HEK293T (cell line): ENCODE measurements at regions not wholly inside any gene's neighbourhood (a gene's known extent, or its start where the extent isn't known, plus 50 kb on each side); places are given as distances from the start of the nearest gene placed in this dataset.
"Not testable (repeated sequence)": the region's sequence is repeated elsewhere in the genome, so short reads cannot be mapped to it uniquely, and the experiment has no call there.

Experiments
- CTCF ChIA-PET: fragments of 350-600 bp; formaldehyde crosslinking; extraction: SDS; loops from one replicate; lab custom pipeline; 2021; ENCODE audit warnings: antibody characterized with exemption, inconsistent platforms; lab: Yijun Ruan, JAX
- POLR2A ChIA-PET: fragments of 350-600 bp; formaldehyde crosslinking; extraction: SDS; loops from one replicate; lab custom pipeline; 2020; ENCODE audit warnings: antibody characterized with exemption, inconsistent platforms; lab: Yijun Ruan, JAX
- DNase-seq: peaks from one replicate; pipeline ENCODE4 v3.0.0; 2012; ENCODE audit warnings: mixed read lengths; ENCODE audit errors: extremely low spot score
- ARNT ChIP-seq: fragments of 450-650 bp; IDR thresholded peaks from 2 replicates; pipeline ENCODE4 v1.6.1; 2017; ENCODE audit warnings: mild to moderate bottlenecking
- BHLHE40 ChIP-seq: fragments of 450-650 bp; IDR thresholded peaks from 2 replicates; pipeline ENCODE4 v1.6.1; 2016; ENCODE audit warnings: mild to moderate bottlenecking, moderate library complexity, borderline replicate concordance
- CTBP1 ChIP-seq: fragments of 450-650 bp; IDR thresholded peaks from 2 replicates; pipeline ENCODE4 v1.6.1; 2016; ENCODE audit warnings: borderline replicate concordance
- ELF4 ChIP-seq: fragments of 450-650 bp; IDR thresholded peaks from 2 replicates; pipeline ENCODE4 v1.6.1; 2017; ENCODE audit warnings: antibody characterized with exemption
- FOXA1 ChIP-seq: fragments of 450-650 bp; IDR thresholded peaks from 2 replicates; pipeline ENCODE4 v1.6.1; 2016; ENCODE audit warnings: mild to moderate bottlenecking
- FOXK2 ChIP-seq: fragments of 450-650 bp; IDR thresholded peaks from 2 replicates; pipeline ENCODE4 v1.6.1; 2016; ENCODE audit warnings: mild to moderate bottlenecking
- FOXM1 ChIP-seq: fragments of 450-650 bp; IDR thresholded peaks from 2 replicates; pipeline ENCODE4 v1.6.1; 2017; ENCODE audit warnings: mild to moderate bottlenecking, borderline replicate concordance
- HDGF ChIP-seq: fragments of 450-650 bp; IDR thresholded peaks from 2 replicates; pipeline ENCODE4 v1.6.1; 2017; ENCODE audit warnings: antibody characterized with exemption, borderline replicate concordance
- L3MBTL2 ChIP-seq: fragments of 450-650 bp; conservative IDR thresholded peaks from 2 replicates; pipeline ENCODE4 v1.6.1; 2016; ENCODE audit warnings: mild to moderate bottlenecking
- LEF1 ChIP-seq: fragments of 450-650 bp; IDR thresholded peaks from 2 replicates; pipeline ENCODE4 v1.6.1; 2017; ENCODE audit warnings: mild to moderate bottlenecking, borderline replicate concordance
- NFRKB ChIP-seq: fragments of 450-650 bp; IDR thresholded peaks from 2 replicates; pipeline ENCODE4 v1.6.1; 2016; ENCODE audit warnings: mild to moderate bottlenecking, moderate library complexity
- SP1 ChIP-seq: fragments of 450-650 bp; IDR thresholded peaks from 2 replicates; pipeline ENCODE4 v1.6.1; 2017
- SUZ12 ChIP-seq: fragments of 450-650 bp; IDR thresholded peaks from 2 replicates; pipeline ENCODE4 v1.6.1; 2016; ENCODE audit warnings: mild to moderate bottlenecking
- TARDBP ChIP-seq: fragments of 450-650 bp; IDR thresholded peaks from 2 replicates; pipeline ENCODE4 v1.6.1; 2016
- ZNF384 ChIP-seq: fragments of 450-650 bp; IDR thresholded peaks from 2 replicates; pipeline ENCODE4 v1.6.1; 2016
- TF ChIP-seq, protein P1 (sequence below): fragments of 450-650 bp; IDR thresholded peaks from 2 replicates; pipeline ENCODE4 v1.6.1; 2016

DNA sequence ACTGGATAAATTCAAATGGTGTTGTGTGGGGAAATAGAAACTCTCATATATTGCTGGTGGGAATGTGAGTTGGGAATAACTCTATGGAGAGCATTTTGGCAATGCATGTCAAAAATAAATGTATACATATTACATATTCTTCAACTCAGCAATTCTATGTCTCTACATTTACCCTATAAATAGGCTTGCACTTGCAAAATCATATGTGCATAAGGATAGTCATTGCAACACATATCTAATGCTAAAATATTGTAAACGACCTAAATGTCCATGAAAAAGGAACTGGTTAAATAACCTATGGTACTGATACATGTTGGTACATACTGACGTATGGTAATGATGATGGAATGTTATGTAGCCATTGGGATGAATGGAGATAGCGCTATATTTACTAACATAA is 94.5 kb upstream of the CHD1 start:
- ChIA-PET POLR2A (no interaction called here), CTCF (no interaction called here)
- TF ChIP-seq ZNF384 (no peak), SUZ12 (no peak), LEF1 (no peak), FOXA1 (no peak), ARNT (no peak), L3MBTL2 (no peak), FOXK2 (no peak)
- no peak for DNase-seq

DNA sequence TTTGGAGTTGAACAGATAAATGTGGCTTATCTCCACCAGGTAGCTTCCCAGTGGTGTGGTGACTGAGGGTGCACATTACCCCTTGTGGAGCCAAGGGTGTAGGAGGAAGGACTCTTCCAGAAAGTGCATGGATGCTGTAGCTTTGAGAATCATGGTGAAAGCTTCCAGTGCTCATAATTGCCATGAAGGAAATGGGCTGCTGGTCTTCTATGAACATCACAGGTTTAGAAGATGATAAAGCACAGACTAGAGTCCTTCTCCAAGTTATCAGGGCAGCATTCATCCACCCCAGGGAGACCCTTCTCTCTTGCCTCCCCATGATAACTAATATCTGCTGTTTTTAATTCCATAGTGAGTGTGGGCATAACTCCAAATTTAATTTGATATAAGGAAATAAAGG is 93.4 kb upstream of the CHD1 start:
- CTCF ChIA-PET: no interaction called here
- no peak for DNase-seq
- POLR2A ChIA-PET: interaction anchor here (0.6 to 1.0 kb wide), 2 partner anchors 93 to 95 kb away, joined by 3 read pairs; partner anchors contain the start of gene CHD1
- no peak for TF ChIP-seq NFRKB
- no peak for TF ChIP-seq L3MBTL2
- TF ChIP-seq LEF1: no peak
- TF ChIP-seq, protein P1, sequence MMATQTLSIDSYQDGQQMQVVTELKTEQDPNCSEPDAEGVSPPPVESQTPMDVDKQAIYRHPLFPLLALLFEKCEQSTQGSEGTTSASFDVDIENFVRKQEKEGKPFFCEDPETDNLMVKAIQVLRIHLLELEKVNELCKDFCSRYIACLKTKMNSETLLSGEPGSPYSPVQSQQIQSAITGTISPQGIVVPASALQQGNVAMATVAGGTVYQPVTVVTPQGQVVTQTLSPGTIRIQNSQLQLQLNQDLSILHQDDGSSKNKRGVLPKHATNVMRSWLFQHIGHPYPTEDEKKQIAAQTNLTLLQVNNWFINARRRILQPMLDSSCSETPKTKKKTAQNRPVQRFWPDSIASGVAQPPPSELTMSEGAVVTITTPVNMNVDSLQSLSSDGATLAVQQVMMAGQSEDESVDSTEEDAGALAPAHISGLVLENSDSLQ: no peak
- no peak for TF ChIP-seq SP1
- TF ChIP-seq HDGF: no peak
- no peak for TF ChIP-seq BHLHE40
- no peak for TF ChIP-seq FOXA1
- TF ChIP-seq ELF4: no peak
- no peak for TF ChIP-seq TARDBP
- no peak for TF ChIP-seq FOXK2
- no peak for TF ChIP-seq CTBP1
- TF ChIP-seq ZNF384: no peak
- no peak for TF ChIP-seq SUZ12
- no peak for TF ChIP-seq ARNT
- no peak for TF ChIP-seq FOXM1

DNA sequence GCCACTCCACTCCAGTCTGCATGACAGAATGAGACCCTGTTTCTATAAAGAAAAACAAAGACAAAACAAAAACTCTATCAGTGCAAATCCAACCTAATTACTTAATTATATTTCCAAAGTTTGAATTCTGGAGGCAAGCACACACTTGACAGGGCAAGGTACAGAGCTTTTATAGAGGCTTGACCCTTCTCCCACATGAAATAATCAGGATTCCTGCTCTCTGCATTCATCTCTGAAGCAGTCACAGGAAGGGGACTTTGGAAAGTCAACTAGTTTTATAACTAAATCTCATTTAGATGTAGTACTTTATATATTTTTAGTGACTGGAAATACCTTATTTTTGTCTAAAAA is 91.9 kb upstream of the CHD1 start:
- TF ChIP-seq NFRKB (no peak), FOXM1 (no peak), ELF4 (no peak), TARDBP (no peak), HDGF (no peak), BHLHE40 (no peak), SUZ12 (no peak), FOXK2 (no peak), FOXA1 (no peak), ZNF384 (no peak)
- DNase-seq: no peak
- ChIA-PET CTCF (interaction anchor here (1.0 kb wide), 1 partner anchor 11 kb away, joined by 5 read pairs; no protein-coding TSS in a partner anchor), POLR2A (interaction anchor here (2.5 kb wide), 1 partner anchor 91 kb away, joined by 17 read pairs; the partner anchor contains the start of gene CHD1)

DNA sequence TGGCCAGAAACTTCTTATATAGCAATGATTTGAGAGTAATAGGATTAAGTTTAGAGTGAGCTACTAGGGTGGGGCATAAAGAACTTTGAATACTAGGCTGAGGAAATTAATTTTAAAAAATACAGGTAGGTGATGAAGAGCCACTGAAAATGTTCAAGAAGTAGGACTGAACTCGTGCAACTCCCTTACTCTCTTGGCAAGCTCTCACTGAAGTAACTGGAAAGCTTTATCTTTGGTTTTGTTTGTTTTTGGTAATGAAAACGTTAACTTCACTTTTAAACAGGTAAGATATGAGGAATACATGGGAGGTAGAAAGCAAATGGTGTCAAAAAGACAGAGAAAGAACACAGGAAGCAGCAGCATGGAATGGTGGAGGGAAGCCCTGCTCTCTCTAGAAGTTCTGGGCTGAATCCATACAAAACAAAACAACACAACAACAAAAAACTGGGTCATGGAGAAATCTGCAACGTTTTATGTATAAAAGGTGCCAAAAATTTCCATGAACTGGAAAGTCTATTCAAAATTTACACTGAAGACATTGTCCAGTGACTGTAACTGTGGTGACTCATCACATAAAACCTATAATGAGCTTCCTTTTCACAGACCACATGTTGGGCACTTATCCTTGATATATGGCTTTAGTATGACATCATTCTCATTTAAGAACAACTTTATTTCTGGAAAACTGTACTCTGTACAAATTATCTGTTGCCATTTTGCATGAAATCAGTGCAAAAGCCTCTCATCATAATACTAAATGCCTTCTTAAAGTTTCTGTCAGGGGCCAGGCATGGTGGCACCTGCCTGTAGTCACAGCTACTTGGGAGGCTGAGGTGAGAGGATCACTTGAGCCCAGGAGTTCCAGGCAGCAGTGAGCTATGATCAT is 91.2 kb upstream of the CHD1 start:
- ChIA-PET POLR2A (interaction anchor here (2.5 kb wide), 1 partner anchor 91 kb away, joined by 17 read pairs; the partner anchor contains the start of gene CHD1), CTCF (interaction anchor here (1.0 kb wide), 1 partner anchor 12 kb away, joined by 5 read pairs; no protein-coding TSS in a partner anchor)
- TF ChIP-seq SP1: no peak
- TF ChIP-seq HDGF: no peak
- no peak for TF ChIP-seq L3MBTL2
- TF ChIP-seq CTBP1: peak; percentile 40; the same call in 1 of the 2 replicates
- TF ChIP-seq TARDBP: no peak
- no peak for TF ChIP-seq NFRKB
- TF ChIP-seq, protein P1: peak; percentile 93
- no peak for TF ChIP-seq ZNF384
- peak; percentile 50 for DNase-seq

DNA sequence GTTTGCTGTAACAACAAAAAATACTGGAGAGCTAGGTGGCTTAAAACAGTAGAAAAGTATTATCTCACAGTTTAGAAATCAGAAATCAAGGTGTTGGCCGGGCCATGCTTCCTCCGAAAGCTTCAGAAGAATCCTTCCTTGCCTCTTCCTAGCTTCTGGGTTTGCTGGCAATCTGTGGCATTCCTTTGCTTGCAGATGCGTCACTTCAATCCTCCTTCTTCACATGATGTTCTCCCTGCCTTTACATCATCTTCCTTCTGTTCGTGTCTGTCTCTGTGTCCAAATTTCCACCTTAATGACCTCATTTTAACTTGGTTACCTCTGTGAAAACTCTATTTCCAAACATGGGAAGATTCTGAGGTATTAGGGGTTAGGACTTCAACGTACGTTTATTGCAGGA is 90.4 kb upstream of the CHD1 start:
- no peak for DNase-seq
- CTCF ChIA-PET: no interaction called here
- TF ChIP-seq, protein P1: no peak
- no peak for TF ChIP-seq SUZ12
- no peak for TF ChIP-seq ELF4
- no peak for TF ChIP-seq L3MBTL2
- no peak for TF ChIP-seq CTBP1
- POLR2A ChIA-PET: interaction anchor here (2.5 kb wide), 1 partner anchor 90 kb away, joined by 17 read pairs; the partner anchor contains the start of gene CHD1

DNA sequence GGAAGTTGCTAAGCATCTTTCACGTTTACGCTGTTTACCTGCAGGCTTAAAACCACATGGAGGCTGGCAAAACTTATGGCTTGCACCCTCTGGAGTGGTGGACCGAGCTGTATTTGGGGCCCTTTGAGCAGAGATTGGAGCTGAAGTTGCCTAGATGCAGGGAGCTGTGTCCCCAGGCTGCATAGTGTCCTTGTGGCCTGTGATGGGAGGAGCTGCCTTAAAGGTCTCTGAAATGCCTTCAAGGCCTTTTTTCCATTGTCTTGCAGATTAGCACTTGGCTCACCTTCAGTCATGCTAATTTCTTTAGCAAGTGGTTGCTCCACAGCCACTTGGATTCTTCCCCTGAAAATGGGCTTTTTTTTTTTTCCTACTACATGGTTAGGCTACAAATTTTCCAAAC is 81.5 kb upstream of the CHD1 start:
- ChIA-PET CTCF (no interaction called here), POLR2A (no interaction called here)
- TF ChIP-seq FOXK2 (no peak), L3MBTL2 (no peak), HDGF (no peak), BHLHE40 (no peak), TARDBP (no peak), NFRKB (no peak), CTBP1 (no peak), ZNF384 (no peak), SP1 (no peak), FOXM1 (no peak), SUZ12 (no peak), ELF4 (no peak), LEF1 (no peak), ARNT (no peak), FOXA1 (no peak)
- TF ChIP-seq, protein P1: no peak
- no peak for DNase-seq

DNA sequence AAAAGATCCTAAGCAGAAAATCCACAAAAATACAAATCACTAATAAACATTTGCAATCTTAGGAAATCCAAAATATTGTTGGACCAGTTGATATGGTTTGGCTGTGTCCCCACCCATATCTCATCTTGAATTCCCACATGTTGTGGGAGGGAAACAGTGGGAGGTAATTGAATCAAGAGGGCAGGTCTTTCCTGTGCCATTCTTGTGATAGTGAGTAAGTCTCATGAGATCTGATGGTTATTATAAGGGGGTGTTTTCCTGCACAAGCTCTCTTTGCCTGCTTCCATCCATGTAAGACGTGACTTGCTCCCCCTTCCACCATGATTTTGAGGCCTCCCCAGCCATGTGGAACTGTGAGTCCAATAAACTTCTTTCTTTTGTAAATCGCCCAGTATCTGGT is 79.2 kb upstream of the CHD1 start:
- CTCF ChIA-PET, DNase-seq, POLR2A ChIA-PET: not testable (repeated sequence)
